ENCODE measurements at regions not wholly inside any gene's neighbourhood (a gene's known extent, or its start where the extent isn't known, plus 50 kb on each side); places are given as distances from the start of the nearest gene placed in this dataset.
"Not testable (repeated sequence)": the region's sequence is repeated elsewhere in the genome, so short reads cannot be mapped to it uniquely, and the experiment has no call there.

DNA sequence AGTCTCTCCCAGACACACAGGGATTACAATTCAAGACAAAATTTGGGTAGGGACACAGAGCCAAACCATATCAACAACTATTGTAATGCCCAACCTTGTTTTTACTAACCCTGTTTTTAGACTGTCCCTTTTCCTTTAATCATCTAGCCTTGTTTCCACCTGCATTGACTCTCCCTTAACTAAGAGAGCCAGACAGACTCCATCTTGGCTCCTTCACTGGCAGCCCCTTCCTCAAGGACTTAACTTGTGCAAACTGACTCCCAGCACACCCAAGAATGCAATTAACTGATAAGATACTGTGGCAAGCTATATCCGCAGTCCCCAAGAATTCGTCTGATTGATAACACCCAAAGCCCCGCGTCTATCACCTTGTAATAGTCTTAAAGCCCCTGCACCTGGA, 151.8 kb upstream of the DGKB start:
- not testable (repeated sequence) for DNase-seq (ENCODE audit: low spot score)

- no peak for DNase-seq (ENCODE audit: low spot score)
Observed at GRCh38 chr7:15049157-15049556, 146.6 kb upstream of the DGKB start.

GRCh38 chr7:15046861-15047260, 144.3 kb upstream of the DGKB start:
- DNase-seq (ENCODE audit: low spot score), result no peak

DNA sequence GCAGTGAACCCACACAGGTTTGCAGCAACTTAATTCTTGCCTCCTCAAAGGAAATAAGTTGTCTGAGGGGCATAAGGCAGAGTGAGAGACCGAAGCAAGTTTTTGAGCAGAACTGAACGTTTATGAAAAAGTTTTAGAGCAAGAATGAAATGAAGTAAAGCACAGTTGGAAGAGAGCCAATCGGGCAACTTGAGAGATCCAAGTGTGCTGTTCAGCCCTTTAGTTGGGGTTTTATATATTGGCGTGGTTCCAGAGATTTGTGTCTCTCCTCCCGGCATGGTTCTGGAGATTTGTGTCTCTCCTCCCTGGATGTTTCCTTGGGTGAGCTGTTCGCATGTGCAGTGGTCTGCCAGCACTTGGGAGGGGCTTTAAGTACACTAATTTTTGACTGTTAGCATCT, 141.4 kb upstream of the DGKB start:
- no peak for DNase-seq (ENCODE audit: low spot score)

GRCh38 chr7:15042285-15043065, 139.9 kb upstream of the DGKB start:
- no peak for DNase-seq (ENCODE audit: low spot score)

- DNase-seq (ENCODE audit: low spot score), result no peak
Observed at GRCh38 chr7:15041226-15041625, 138.7 kb upstream of the DGKB start.

GRCh38 chr7:15035814-15036213, 133.3 kb upstream of the DGKB start:
- no peak for DNase-seq (ENCODE audit: low spot score)

DNA sequence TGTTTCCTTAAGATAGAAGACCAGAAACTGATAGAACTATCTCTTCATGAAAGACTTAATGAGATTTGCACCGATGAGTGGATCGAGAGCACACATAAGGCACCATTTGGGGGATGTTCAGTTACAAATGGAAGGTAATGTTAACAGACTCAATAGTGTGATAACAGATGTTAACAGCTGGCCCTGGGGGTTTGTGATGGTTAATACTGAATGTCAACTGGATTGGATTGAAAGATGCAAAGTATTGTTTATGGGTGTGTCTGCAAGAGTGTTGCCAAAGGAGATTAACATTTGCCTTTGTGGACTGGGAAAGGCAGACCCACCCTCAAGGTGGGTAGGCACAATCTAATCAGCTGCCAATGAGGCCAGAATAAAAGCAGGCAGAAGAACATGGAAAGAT, 130.5 kb upstream of the DGKB start:
- DNase-seq (ENCODE audit: low spot score), result no peak

DNA sequence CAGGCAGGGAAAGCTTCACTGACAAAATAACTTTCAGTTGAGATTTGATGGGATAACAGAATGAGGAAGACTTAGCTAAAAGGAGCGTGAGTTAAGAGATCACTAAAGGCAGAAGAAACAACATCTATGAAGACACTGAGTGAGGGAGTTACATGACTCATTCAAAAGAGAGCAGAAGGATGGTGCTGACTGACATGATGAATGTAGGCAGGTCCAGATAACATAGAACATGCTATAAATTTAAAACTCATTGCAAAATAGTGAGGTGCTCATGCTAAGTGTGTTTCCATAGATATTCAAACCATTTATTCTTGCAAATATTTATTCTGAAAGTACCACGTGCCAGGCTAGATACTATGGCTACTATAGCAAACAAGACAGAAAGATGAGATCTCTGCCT, 116.4 kb upstream of the DGKB start:
- DNase-seq (ENCODE audit: low spot score), result no peak

DNA sequence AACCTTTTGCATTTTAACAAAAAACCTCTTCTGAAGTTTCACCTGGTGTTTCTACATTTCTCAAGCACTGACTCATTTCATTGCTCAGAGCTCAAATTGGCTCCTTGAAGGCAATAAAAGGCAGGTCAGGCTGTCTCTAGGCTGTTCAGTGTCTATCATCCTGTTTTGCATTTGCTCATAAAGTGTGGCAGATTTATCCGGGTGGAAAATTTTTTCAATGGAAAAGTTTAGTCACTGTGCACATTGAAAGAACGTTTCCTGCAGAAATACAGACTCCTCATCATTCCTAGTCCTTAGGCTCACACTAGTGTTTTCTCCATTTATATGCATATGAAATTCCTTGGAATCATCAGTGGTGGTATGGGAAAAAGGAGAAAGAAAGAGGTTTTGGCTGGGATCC, 114.2 kb upstream of the DGKB start:
- no peak for DNase-seq (ENCODE audit: low spot score)

- DNase-seq (ENCODE audit: low spot score), result no peak
Observed at GRCh38 chr7:15016315-15016667, 113.7 kb upstream of the DGKB start.

DNA sequence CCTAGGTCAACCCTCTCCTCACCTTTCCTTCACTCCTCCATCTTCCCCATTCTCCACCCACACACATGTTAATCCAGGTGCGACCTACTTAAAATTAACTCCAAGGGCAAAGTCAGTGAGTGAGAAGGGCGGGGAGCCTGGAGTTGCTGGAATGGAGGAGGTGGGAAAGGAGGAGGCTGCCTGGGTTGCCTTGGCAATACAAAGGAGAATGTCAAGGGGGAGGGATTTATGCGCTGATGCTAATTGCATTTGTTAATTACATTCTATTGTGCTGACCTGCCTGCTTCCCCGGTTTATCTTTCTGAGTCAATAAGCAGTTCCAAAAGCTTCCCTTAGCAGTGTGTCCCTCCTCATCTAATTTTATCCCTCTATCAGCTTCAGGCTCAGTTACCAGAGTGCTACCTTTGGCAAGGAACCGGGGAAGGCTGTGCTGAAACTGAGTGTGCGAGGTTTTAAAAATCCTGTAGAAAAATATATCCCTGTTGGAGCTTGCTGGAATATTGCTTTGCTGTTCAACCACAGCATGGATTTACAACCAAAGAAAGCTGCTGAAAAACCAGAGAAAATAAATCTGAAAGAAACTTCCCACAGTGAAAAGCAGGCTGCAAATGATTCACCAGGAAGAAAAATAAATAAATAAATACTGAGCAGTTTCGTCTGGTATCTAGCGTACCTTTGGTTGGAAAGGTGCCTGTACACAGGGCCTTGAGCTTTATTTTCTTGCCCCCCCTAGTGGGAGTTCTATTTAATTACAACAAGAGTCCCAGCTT, 113.2 kb upstream of the DGKB start:
- DNase-seq (ENCODE audit: low spot score), result peak; percentile 91

GRCh38 chr7:15012135-15012534, 109.6 kb upstream of the DGKB start:
- no peak for DNase-seq (ENCODE audit: low spot score)

GRCh38 chr7:15011289-15011688, 108.7 kb upstream of the DGKB start:
- DNase-seq (ENCODE audit: low spot score), result no peak

DNA sequence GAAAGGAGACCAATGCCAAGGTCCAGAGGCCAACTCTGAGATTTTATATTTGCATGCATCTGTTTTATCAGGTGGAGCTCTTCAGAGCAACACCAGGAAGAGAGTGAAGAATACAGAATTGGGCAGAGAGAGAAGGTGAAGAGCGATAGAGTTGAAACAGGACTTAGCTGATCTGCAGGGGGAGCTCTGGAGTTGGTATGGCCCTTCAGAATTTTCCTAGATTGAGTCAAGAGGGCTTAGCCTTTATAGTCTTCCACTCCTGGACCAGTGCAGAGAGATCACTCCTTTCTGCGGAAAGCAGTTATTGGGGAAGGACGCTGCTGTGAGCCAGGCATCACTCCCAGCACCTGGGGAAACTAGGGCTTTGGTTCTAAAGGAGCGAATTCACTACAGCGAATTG, 105.0 kb upstream of the DGKB start:
- DNase-seq (ENCODE audit: low spot score), result peak; percentile 38

GRCh38 chr7:15005672-15006071, 103.1 kb upstream of the DGKB start:
- no peak for DNase-seq (ENCODE audit: low spot score)

- no peak for DNase-seq (ENCODE audit: low spot score)
Observed at GRCh38 chr7:15000157-15000556, 97.6 kb upstream of the DGKB start.

DNA sequence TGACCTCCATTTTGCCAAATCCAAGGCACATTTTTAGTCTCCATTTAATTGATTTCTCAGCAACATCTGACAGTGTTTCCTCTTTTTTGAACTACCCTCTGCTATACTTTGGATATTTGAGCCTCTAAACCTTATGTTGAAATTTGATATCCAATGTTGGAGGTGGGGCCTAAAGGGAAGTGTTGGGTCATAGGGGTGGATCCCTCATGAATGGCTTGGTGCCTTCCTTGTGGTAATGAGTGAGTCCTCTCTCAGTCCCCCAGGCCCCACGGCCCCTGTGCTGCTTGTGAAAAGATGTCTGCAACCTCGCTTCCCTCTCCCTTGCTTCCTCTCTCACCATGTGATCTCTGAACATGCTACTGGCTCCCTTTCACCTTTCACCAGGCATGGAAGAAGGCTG, 96.8 kb upstream of the DGKB start:
- DNase-seq (ENCODE audit: low spot score), result no peak

GRCh38 chr7:14995774-14996173, 93.2 kb upstream of the DGKB start:
- no peak for DNase-seq (ENCODE audit: low spot score)

DNA sequence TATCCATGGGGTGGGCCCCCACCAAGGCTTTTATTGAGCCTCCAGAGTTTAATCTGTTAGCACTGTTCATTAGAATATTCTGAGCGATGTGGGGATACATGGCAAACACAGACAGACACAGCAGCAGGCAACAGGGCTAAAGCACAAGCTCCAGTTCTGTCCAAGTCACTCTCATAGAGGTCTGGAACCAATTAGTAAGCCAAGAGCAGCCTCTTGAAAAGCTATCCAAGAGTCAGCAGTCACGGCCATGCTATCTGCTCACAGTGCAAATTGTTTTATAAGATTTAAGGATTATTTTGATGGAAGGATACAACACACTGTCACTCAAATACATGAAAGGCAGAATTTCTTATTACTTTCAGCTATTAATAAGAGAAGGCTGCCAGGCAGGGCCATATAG, 86.4 kb upstream of the DGKB start:
- no peak for DNase-seq (ENCODE audit: low spot score)

DNA sequence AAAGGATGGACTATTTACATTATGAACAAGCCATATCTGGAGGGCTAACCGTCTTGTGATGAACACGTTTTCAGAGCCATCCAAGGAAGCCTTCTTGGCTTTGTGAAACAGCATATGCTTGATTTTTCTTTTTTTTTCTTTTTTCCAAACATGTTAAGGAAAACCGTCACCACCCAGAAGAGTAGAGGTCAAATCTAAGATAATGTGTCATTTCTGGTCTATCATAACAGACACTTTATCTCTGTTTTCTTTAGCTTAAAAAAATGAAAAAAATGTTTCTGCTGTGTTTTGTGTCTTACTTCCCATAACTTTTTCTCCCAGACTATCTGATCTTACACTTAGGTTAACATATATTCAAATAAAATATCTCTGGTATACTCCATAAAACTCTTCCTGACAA, 76.1 kb upstream of the DGKB start:
- no peak for DNase-seq (ENCODE audit: low spot score)

DNA sequence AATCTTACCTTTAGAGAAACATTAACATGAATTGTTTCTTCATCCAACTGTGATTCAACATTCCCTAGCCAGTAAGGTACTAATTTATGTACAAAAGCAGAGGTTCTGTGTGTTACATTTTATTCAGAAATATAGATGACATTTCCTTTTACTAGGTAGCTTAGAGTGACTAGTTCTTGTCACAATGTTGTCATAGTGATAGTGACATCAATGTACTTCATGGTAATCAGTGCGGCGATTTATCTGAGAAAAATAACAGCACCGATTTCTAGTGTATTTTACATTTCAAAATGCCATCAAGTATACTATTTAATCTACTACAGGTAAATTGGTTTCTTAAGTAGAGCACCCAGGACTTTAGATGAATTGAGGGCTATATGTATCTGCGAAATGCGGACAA, 72.1 kb upstream of the DGKB start:
- no peak for DNase-seq (ENCODE audit: low spot score)

DNA sequence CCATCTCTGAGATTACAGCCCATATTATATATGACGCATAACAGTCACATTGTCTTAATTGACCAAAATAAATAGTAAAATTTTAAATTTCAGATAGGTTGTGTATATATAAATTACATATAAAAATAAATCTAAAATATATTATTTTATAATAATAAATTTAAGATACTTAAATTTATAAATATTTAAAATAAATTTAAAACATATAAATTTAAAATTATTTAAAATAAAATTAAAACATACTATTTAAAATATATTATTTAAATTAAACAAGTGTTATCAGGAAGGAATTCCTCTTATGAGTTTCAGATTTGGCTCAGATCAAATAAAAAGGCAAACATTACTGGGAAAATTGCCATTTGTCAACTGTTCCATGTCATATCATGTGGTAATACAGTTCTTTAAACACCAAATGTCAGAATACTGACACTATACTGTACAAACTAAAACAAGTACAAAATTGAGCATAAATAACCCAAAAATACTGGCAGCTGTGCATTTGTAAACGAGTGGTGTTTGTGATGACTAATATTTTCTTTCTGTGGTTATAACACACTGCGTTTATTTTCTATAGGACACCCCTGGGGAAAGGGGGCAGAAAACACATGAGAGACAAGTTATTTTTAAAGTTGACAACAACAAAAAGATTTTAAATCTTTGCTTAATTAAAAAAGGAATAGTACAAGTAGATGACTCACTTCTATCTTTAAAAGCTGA, 71.3 kb upstream of the DGKB start:
- peak; percentile 27 for DNase-seq (ENCODE audit: low spot score)
